Parathyroid adenoma (tissue), 2 donors: ENCODE measurements at regions not wholly inside any gene's neighbourhood (a gene's known extent, or its start where the extent isn't known, plus 50 kb on each side); places are given as distances from the start of the nearest gene placed in this dataset.

Source experiments
- H2AFZ ChIP-seq: fragments of 300-600 bp; sonication (generic); one replicate; pipeline ENCODE4 v1.7.0; 2017; ENCODE audit warnings: antibody characterized with exemption, mild to moderate bottlenecking
- H3K27ac ChIP-seq: fragments of 300-600 bp; sonication (generic); one replicate; pipeline ENCODE4 v1.7.0; 2017
- H3K27me3 ChIP-seq: fragments of 300-600 bp; sonication (generic); one replicate; pipeline ENCODE4 v1.7.0; 2017; ENCODE audit warnings: low read length; ENCODE audit not compliant: control insufficient read depth, insufficient read depth
- H3K36me3 ChIP-seq: fragments of 300-600 bp; sonication (generic); one replicate; pipeline ENCODE4 v1.7.0; 2017; ENCODE audit warnings: low read length; ENCODE audit not compliant: control insufficient read depth, insufficient read depth
- H3K4me1 ChIP-seq: fragments of 300-600 bp; sonication (generic); one replicate; pipeline ENCODE4 v1.7.0; 2017; ENCODE audit warnings: control low read depth
- H3K4me2 ChIP-seq: fragments of 300-600 bp; sonication (generic); one replicate; pipeline ENCODE4 v1.7.0; 2017; ENCODE audit warnings: low read length
- H3K4me3 ChIP-seq: fragments of 300-600 bp; sonication (generic); one replicate; pipeline ENCODE4 v1.7.0; 2017; ENCODE audit warnings: low read depth, low read length
- H3K79me2 ChIP-seq: fragments of 300-600 bp; sonication (generic); one replicate; pipeline ENCODE4 v1.7.0; 2017; ENCODE audit warnings: control low read depth
- H3K9ac ChIP-seq: fragments of 300-600 bp; sonication (generic); one replicate; pipeline ENCODE4 v1.7.0; 2017; ENCODE audit warnings: mild to moderate bottlenecking
- H3K9me3 ChIP-seq: fragments of 300-600 bp; sonication (generic); one replicate; pipeline ENCODE4 v1.7.0; 2017; ENCODE audit warnings: low read length; ENCODE audit not compliant: control insufficient read depth
- TF ChIP-seq, protein P1 (sequence below): fragments of 300-600 bp; sonication (generic); IDR thresholded peaks from one replicate; pipeline ENCODE4 v1.7.0; 2017; ENCODE audit warnings: antibody characterized with exemption, mild to moderate bottlenecking
- donor health status: primary hyperparathyroidism.

DNA sequence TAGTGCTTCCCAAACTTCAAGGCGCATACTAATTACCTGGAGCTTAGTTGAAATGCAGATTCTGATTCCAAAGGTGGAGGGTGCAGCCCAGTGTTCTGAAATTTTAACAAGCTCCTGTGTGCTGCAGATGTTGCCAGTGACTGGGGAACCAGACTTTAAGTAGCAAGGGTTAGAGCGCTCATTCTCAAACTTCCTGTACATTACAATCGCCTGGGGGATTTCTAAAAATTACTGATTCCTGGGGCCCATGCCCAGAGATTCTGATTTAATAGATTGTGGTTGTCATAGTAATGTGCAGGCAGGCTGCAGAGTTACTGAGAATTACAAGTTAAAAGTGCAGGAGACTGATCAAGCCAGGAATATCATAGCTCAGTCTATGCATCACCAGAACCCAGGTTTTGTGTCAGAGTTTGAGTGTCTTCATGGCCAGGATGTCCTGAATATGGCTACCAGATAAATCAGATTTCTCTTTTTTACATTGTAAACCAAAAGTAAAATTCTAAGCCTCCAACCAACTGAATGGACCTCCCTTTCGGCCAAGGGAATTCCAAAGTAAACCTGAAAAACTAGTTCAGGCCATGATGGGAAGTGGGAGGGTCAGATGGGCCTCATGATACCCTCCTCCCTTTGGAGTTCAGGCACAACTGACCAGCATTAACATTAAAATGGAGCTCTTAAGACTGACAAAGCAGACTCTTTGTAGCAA is 121.6 kb downstream of the ATXN3L start:
- TF ChIP-seq, protein P1, sequence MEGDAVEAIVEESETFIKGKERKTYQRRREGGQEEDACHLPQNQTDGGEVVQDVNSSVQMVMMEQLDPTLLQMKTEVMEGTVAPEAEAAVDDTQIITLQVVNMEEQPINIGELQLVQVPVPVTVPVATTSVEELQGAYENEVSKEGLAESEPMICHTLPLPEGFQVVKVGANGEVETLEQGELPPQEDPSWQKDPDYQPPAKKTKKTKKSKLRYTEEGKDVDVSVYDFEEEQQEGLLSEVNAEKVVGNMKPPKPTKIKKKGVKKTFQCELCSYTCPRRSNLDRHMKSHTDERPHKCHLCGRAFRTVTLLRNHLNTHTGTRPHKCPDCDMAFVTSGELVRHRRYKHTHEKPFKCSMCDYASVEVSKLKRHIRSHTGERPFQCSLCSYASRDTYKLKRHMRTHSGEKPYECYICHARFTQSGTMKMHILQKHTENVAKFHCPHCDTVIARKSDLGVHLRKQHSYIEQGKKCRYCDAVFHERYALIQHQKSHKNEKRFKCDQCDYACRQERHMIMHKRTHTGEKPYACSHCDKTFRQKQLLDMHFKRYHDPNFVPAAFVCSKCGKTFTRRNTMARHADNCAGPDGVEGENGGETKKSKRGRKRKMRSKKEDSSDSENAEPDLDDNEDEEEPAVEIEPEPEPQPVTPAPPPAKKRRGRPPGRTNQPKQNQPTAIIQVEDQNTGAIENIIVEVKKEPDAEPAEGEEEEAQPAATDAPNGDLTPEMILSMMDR, result no peak
- H2AFZ ChIP-seq, result no peak overlapping the region
- no peak overlapping the region for H3K4me3 ChIP-seq
- H3K79me2 ChIP-seq, result no peaks in the 10 kb centered on the region
- H3K4me2 ChIP-seq, result no peak overlapping the region
- H3K36me3 ChIP-seq, result no peaks in the 10 kb centered on the region
- no peaks in the 10 kb centered on the region for H3K27me3 ChIP-seq
- no peaks in the 10 kb centered on the region for H3K9me3 ChIP-seq
- H3K4me1 ChIP-seq, result peaks cover 3% of the 10 kb centered on the region
- no peak overlapping the region for H3K27ac ChIP-seq
- no peak overlapping the region for H3K9ac ChIP-seq

GRCh38 chrX:13196782-13197181 is 123.1 kb downstream of the ATXN3L start:
- no peak overlapping the region for H2AFZ ChIP-seq
- H3K27ac ChIP-seq, result no peak overlapping the region
- no peaks in the 10 kb centered on the region for H3K36me3 ChIP-seq
- no peaks in the 10 kb centered on the region for H3K79me2 ChIP-seq
- no peak overlapping the region for H3K4me2 ChIP-seq
- H3K9me3 ChIP-seq, result no peaks in the 10 kb centered on the region
- peaks cover 3% of the 10 kb centered on the region for H3K4me1 ChIP-seq
- H3K4me3 ChIP-seq, result no peak overlapping the region
- no peaks in the 10 kb centered on the region for H3K27me3 ChIP-seq
- TF ChIP-seq, protein P1, result no peak
- no peak overlapping the region for H3K9ac ChIP-seq

DNA sequence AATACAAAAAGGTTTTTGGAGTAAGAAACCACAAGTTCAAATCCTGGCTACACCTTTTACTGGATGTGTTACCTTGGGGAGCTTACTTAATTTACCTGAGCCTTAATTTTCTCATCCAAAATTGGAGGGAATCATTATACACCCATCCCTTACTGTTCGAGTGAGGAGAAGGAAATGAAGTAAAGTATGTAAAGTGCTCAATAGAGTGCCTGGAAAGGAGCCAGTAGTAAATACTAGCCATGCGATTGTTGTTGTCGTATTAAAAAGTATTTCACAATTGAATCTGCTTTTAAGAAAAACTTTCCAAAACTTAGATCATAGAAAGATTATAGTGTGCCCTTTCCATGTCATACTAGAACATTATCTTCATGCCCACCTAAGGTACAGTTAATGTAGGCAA is 124.5 kb downstream of the ATXN3L start:
- Histone ChIP-seq H3K27ac (no peak overlapping the region), H2AFZ (no peak overlapping the region), H3K36me3 (no peaks in the 10 kb centered on the region), H3K79me2 (no peaks in the 10 kb centered on the region), H3K9me3 (no peaks in the 10 kb centered on the region), H3K9ac (no peak overlapping the region), H3K4me2 (no peak overlapping the region), H3K4me1 (peaks cover 3% of the 10 kb centered on the region), H3K4me3 (no peak overlapping the region), H3K27me3 (no peaks in the 10 kb centered on the region)
- TF ChIP-seq, protein P1, result no peak

DNA sequence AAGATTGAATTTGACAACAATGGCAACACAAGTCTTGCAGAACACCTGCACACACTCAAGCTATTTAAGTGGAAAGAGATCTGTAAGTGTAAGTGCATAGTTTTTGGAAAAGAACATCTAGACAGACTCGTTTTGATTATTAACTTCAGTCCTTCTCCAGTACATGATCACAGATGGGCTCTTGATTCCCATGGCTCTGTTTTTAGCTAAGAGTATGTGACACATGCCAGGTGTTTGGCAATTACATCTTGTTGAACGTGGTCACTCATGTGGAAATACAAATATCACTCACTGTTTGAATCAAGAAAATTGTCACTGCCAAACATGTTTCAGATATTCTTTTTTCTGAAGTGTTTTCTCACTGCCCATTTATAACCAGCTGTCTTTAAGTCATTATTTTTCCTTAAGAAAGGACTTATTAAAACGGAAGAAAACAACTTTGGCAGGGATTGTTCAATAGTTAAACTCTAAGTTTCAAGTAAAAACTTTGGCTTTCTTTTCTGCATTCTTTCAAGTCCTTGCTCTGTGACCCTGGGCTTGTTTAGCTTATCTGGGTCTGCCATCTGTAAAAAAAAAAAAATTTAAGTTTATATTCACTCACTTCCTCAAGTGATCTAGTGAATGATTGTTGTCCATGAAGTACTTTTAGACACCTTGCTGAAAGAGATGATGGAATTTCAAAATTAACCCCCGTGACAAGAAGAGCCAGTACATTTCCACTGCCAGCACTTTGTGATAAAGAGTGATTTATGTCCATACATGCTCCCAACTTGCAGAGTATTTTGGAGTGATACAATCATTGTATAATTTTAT is 125.4 kb downstream of the ATXN3L start:
- no peak overlapping the region for H3K9ac ChIP-seq
- no peaks in the 10 kb centered on the region for H3K36me3 ChIP-seq
- no peak overlapping the region for H3K27ac ChIP-seq
- no peak overlapping the region for H2AFZ ChIP-seq
- TF ChIP-seq, protein P1, result no peak
- H3K4me1 ChIP-seq, result peaks cover 3% of the 10 kb centered on the region
- no peaks in the 10 kb centered on the region for H3K27me3 ChIP-seq
- H3K4me2 ChIP-seq, result no peak overlapping the region
- H3K4me3 ChIP-seq, result no peak overlapping the region
- H3K79me2 ChIP-seq, result no peaks in the 10 kb centered on the region
- no peaks in the 10 kb centered on the region for H3K9me3 ChIP-seq
